ENCODE measurements at regions not wholly inside any gene's neighbourhood (a gene's known extent, or its start where the extent isn't known, plus 50 kb on each side); places are given as distances from the start of the nearest gene placed in this dataset.

GRCh38 chr3:176870451-176870850 is 326.8 kb downstream of the TBL1XR1 start:
- H3K4me3 ChIP-seq (ENCODE audit: control insufficient read depth, low read depth, low read length) = no peak overlapping the region
- TF ChIP-seq CTCF (IDR thresholded peaks at IDR 0.05; ENCODE audit: control insufficient read depth, insufficient read depth, low read depth, low read length, missing control alignments) = no peak
- no peak for DNase-seq (ENCODE audit: low read depth)

- TF ChIP-seq CTCF (IDR thresholded peaks at IDR 0.05; ENCODE audit: control insufficient read depth, insufficient read depth, low read depth, low read length, missing control alignments) = no peak
- H3K4me3 ChIP-seq (ENCODE audit: control insufficient read depth, low read depth, low read length) = no peak overlapping the region
- no peak for DNase-seq (ENCODE audit: low read depth)
Measured at GRCh38 chr3:176867681-176868663, 329.3 kb downstream of the TBL1XR1 start.

- DNase-seq (ENCODE audit: low read depth) = no peak
- H3K4me3 ChIP-seq (ENCODE audit: control insufficient read depth, low read depth, low read length) = no peak overlapping the region
Measured at GRCh38 chr3:176861137-176861536, 336.1 kb downstream of the TBL1XR1 start.

GRCh38 chr3:176856721-176857120 is 340.6 kb downstream of the TBL1XR1 start:
- TF ChIP-seq CTCF (IDR thresholded peaks at IDR 0.05; ENCODE audit: control insufficient read depth, insufficient read depth, low read depth, low read length, missing control alignments) = no peak
- no peak overlapping the region for H3K4me3 ChIP-seq (ENCODE audit: control insufficient read depth, low read depth, low read length)
- no peak for DNase-seq (ENCODE audit: low read depth)

More at GRCh38 chr3:176861137-176861536, 336.1 kb downstream of the TBL1XR1 start:
- TF ChIP-seq CTCF (IDR thresholded peaks at IDR 0.05; ENCODE audit: control insufficient read depth, insufficient read depth, low read depth, low read length, missing control alignments) = no peak

GRCh38 chr3:176855901-176856486 is 341.3 kb downstream of the TBL1XR1 start:
- no peak overlapping the region for H3K4me3 ChIP-seq (ENCODE audit: control insufficient read depth, low read depth, low read length)
- DNase-seq (ENCODE audit: low read depth) = no peak
- no peak for TF ChIP-seq CTCF (IDR thresholded peaks at IDR 0.05; ENCODE audit: control insufficient read depth, insufficient read depth, low read depth, low read length, missing control alignments)

- no peak overlapping the region for H3K4me3 ChIP-seq (ENCODE audit: control insufficient read depth, low read depth, low read length)
- no peak for DNase-seq (ENCODE audit: low read depth)
- TF ChIP-seq CTCF (IDR thresholded peaks at IDR 0.05; ENCODE audit: control insufficient read depth, insufficient read depth, low read depth, low read length, missing control alignments) = no peak
Measured at GRCh38 chr3:176855213-176855612, 342.1 kb downstream of the TBL1XR1 start.

Measured in AG09309 (cell line).